Astrocyte (in vitro differentiated cells and primary cell): ENCODE measurements at regions not wholly inside any gene's neighbourhood (a gene's known extent, or its start where the extent isn't known, plus 50 kb on each side); places are given as distances from the start of the nearest gene placed in this dataset.

Source experiments
- EZH2 ChIP-seq: IDR thresholded peaks from 2 replicates; pipeline ENCODE4 v1.6.1; 2012; ENCODE audit warnings: mild to moderate bottlenecking, low read length, inconsistent platforms; ENCODE audit not compliant: insufficient read depth
- TF ChIP-seq, protein P1 (sequence below): IDR thresholded peaks from 2 replicates; pipeline ENCODE4 v1.5.1; 2011; ENCODE audit warnings: low read depth, mild to moderate bottlenecking, inconsistent platforms, low read length, moderate library complexity; ENCODE audit not compliant: insufficient read depth

GRCh38 chr2:128494307-128494639 lies 175.6 kb upstream of the HS6ST1 start:
- TF ChIP-seq, protein P1, sequence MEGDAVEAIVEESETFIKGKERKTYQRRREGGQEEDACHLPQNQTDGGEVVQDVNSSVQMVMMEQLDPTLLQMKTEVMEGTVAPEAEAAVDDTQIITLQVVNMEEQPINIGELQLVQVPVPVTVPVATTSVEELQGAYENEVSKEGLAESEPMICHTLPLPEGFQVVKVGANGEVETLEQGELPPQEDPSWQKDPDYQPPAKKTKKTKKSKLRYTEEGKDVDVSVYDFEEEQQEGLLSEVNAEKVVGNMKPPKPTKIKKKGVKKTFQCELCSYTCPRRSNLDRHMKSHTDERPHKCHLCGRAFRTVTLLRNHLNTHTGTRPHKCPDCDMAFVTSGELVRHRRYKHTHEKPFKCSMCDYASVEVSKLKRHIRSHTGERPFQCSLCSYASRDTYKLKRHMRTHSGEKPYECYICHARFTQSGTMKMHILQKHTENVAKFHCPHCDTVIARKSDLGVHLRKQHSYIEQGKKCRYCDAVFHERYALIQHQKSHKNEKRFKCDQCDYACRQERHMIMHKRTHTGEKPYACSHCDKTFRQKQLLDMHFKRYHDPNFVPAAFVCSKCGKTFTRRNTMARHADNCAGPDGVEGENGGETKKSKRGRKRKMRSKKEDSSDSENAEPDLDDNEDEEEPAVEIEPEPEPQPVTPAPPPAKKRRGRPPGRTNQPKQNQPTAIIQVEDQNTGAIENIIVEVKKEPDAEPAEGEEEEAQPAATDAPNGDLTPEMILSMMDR: no peak
- TF ChIP-seq EZH2: no peak
